Suprapubic skin (tissue), 3 donors: ENCODE measurements at regions not wholly inside any gene's neighbourhood (a gene's known extent, or its start where the extent isn't known, plus 50 kb on each side); places are given as distances from the start of the nearest gene placed in this dataset.

ENCODE experiments used
- CTCF ChIP-seq, 2 donors: fragments of 200-600 bp in 1 of 2; fragments of 450-650 bp in 1 of 2; sonication (generic) in 1 of 2; IDR thresholded peaks; one replicate each; pipeline ENCODE4 v1.5.1; 2016 to 2019; ENCODE audit warnings: antibody characterized with exemption in 2 of 2, mild to moderate bottlenecking in 1 of 2, moderate library complexity in 1 of 2
- POLR2A ChIP-seq, 2 donors: fragments of 450-650 bp; IDR thresholded peaks; one replicate each; pipeline ENCODE4 v1.6.1; 2017; ENCODE audit warnings: antibody characterized with exemption in 2 of 2, mild to moderate bottlenecking in 2 of 2, moderate library complexity in 2 of 2

DNA sequence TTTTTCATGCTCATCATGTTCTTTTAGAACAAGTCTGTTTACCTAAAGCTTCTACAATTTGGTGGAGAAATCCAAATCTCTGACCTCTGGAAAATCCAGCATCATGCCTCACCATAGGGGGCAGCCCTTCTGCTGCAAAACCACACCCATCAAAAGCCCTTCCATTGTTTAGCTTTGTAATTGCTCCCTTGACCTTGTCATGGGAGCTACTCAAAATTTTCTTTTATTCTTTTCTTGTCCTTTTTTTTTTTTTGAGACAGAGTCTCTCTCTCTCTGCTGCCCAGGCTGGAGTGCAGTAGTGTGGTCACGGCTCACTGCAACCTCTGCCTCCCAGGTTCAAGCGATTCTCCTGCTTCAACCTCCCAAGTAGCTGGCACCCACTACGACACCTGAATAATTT lies 234.4 kb downstream of the NEBL start:
- TF ChIP-seq POLR2A (IDR thresholded peaks at IDR 0.05) (no peak), CTCF (IDR thresholded peaks at IDR 0.05) (no peak)
